ENCODE measurements at regions not wholly inside any gene's neighbourhood (a gene's known extent, or its start where the extent isn't known, plus 50 kb on each side); places are given as distances from the start of the nearest gene placed in this dataset.
A peak's percentile ranks its signal among the peaks of the same experiment; 100 is the strongest.

DNA sequence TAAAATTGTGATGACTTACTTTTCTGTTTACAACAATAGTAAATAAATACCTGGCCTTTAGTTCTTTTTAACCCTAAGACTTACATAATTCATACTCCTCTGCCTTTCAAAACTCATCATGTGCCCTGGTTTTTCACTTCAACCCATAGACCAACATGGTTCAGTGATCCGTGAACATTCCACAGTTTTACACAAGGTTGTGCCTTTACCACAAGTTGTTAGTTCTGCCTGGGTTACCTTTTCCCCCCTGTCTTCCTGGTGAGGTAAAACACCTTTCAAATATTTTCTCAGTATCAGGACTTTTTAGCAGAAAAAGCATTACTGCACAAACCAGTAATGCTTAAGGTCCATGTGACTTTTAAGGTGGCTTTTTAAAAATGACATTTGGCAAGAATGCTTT, 1466.4 kb downstream of the PLA2G4A start:
- Histone ChIP-seq H3K4me1 (ENCODE audit: control insufficient read depth in 5 of 5, insufficient read depth in 5 of 5, low read length in 5 of 5) (no peaks in the 10 kb centered on the region), H3K27me3 (ENCODE audit: control insufficient read depth in 3 of 3, insufficient read depth in 3 of 3, low read length in 2 of 3) (no peaks in the 10 kb centered on the region), H3K36me3 (ENCODE audit: control insufficient read depth in 4 of 4, insufficient read depth in 4 of 4, low read length in 4 of 4) (no peaks in the 10 kb centered on the region), H3K9ac (ENCODE audit: insufficient read depth in 1 of 2, low read length in 2 of 2) (no peak overlapping the region), H3K9me3 (ENCODE audit: control insufficient read depth in 4 of 4, insufficient read depth in 3 of 4, low read length in 3 of 4) (no peaks in the 10 kb centered on the region), H3K4me3 (no peak overlapping the region), H3K27ac (ENCODE audit: low read depth in 1 of 2, low read length in 1 of 2) (no peak overlapping the region)
- TF ChIP-seq, protein P1, sequence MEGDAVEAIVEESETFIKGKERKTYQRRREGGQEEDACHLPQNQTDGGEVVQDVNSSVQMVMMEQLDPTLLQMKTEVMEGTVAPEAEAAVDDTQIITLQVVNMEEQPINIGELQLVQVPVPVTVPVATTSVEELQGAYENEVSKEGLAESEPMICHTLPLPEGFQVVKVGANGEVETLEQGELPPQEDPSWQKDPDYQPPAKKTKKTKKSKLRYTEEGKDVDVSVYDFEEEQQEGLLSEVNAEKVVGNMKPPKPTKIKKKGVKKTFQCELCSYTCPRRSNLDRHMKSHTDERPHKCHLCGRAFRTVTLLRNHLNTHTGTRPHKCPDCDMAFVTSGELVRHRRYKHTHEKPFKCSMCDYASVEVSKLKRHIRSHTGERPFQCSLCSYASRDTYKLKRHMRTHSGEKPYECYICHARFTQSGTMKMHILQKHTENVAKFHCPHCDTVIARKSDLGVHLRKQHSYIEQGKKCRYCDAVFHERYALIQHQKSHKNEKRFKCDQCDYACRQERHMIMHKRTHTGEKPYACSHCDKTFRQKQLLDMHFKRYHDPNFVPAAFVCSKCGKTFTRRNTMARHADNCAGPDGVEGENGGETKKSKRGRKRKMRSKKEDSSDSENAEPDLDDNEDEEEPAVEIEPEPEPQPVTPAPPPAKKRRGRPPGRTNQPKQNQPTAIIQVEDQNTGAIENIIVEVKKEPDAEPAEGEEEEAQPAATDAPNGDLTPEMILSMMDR (IDR thresholded peaks at IDR 0.05; ENCODE audit: control extremely low read depth, extremely low read depth), result no peak
- ATAC-seq (ENCODE audit: insufficient read depth, low FRiP score), result no peak
- DNase-seq, result no peak
- 93 to 97% methylated on average over 1 of the region's 1 CpG for WGBS, 2 donors

DNA sequence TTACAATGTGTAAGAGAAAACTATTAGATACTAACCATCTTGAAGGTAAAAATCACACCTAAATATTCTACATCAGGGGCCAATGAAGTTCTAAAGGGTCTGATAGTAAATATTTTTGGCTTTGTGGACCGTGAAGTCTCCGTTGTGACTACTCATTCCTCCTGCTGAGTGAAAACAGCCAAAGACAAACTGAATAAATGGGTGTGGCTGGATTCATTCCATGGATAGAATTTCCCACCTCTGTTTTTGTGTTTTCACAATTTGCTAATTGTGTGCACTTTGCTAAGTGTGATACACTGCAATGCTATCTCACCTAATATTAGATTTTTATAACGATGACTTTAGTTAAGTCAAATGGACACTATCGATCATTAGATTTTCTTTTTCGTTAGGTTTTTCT, 1474.0 kb downstream of the PLA2G4A start:
- Histone ChIP-seq H3K27ac (ENCODE audit: low read depth in 1 of 2, low read length in 1 of 2) (no peak overlapping the region), H3K9ac (ENCODE audit: insufficient read depth in 1 of 2, low read length in 2 of 2) (no peak overlapping the region), H3K4me3 (no peak overlapping the region), H3K27me3 (ENCODE audit: control insufficient read depth in 3 of 3, insufficient read depth in 3 of 3, low read length in 2 of 3) (no peaks in the 10 kb centered on the region), H3K9me3 (ENCODE audit: control insufficient read depth in 4 of 4, insufficient read depth in 3 of 4, low read length in 3 of 4) (no peaks in the 10 kb centered on the region), H3K4me1 (ENCODE audit: control insufficient read depth in 5 of 5, insufficient read depth in 5 of 5, low read length in 5 of 5) (no peaks in the 10 kb centered on the region), H3K36me3 (ENCODE audit: control insufficient read depth in 4 of 4, insufficient read depth in 4 of 4, low read length in 4 of 4) (no peaks in the 10 kb centered on the region)
- 82 to 83% methylated on average over 5 of the region's 5 CpGs for WGBS, 2 donors
- no peak for DNase-seq
- TF ChIP-seq, protein P1 (IDR thresholded peaks at IDR 0.05; ENCODE audit: control extremely low read depth, extremely low read depth), result no peak
- ATAC-seq (ENCODE audit: insufficient read depth, low FRiP score), result no peak

DNA sequence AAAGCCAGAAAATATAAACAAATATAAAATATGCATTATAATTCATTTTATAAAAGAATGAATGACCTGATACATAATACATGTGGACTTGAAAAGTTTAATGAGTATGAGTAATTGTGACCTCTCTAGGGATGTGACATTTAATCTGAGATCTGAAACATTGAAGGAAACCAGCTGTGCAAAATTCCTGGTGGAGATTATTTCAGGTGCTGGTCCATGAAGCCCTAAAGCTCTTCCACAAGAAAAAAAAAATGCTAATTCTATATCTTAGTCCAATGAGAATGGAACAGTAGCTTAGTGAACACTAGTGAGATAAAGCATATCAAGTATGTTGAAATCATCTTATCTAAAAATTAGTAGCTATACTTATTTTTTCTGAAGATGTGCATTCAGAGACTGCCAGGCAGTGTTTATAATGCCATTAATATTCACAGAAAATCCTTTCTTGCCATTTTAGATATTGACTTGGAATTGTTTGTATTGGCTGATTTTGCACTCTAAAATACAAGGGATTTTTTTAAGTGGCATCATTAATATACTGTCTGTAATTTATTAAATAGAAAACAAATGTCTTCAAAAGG, 1485.9 kb downstream of the PLA2G4A start:
- H3K36me3 ChIP-seq (ENCODE audit: control insufficient read depth in 4 of 4, insufficient read depth in 4 of 4, low read length in 4 of 4), result no peaks in the 10 kb centered on the region
- H3K4me1 ChIP-seq (ENCODE audit: control insufficient read depth in 5 of 5, insufficient read depth in 5 of 5, low read length in 5 of 5), result no peaks in the 10 kb centered on the region
- no peak overlapping the region for H3K27ac ChIP-seq (ENCODE audit: low read depth in 1 of 2, low read length in 1 of 2)
- no peak overlapping the region for H3K9ac ChIP-seq (ENCODE audit: insufficient read depth in 1 of 2, low read length in 2 of 2)
- DNase-seq (no peak), ATAC-seq (ENCODE audit: insufficient read depth, low FRiP score) (no peak)
- no peaks in the 10 kb centered on the region for H3K9me3 ChIP-seq (ENCODE audit: control insufficient read depth in 4 of 4, insufficient read depth in 3 of 4, low read length in 3 of 4)
- H3K27me3 ChIP-seq (ENCODE audit: control insufficient read depth in 3 of 3, insufficient read depth in 3 of 3, low read length in 2 of 3), result no peaks in the 10 kb centered on the region
- TF ChIP-seq, protein P1 (IDR thresholded peaks at IDR 0.05; ENCODE audit: control extremely low read depth, extremely low read depth), result no peak
- H3K4me3 ChIP-seq, result no peak overlapping the region

DNA sequence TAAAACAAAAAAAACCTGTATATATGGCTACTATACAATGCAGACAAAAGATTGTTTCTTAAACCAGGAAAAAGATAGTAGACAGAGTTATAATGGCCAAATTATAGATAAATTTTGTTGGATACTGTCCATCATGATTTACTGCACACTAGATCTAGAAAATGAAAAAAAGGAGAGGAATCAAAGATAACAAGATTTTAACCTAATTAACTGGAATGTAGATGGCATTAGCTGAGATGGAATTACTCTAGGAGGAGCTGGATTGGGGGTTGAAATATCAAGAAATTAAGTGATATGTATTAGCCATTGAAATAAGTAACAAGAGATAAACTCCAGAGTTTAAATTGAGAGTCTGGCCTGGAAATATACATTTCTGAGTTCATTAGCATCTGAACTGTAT, 1489.1 kb downstream of the PLA2G4A start:
- no peak for ATAC-seq (ENCODE audit: insufficient read depth, low FRiP score)
- H3K4me3 ChIP-seq, result no peak overlapping the region
- H3K27ac ChIP-seq (ENCODE audit: low read depth in 1 of 2, low read length in 1 of 2), result no peak overlapping the region
- H3K27me3 ChIP-seq (ENCODE audit: control insufficient read depth in 3 of 3, insufficient read depth in 3 of 3, low read length in 2 of 3), result no peaks in the 10 kb centered on the region
- TF ChIP-seq, protein P1 (IDR thresholded peaks at IDR 0.05; ENCODE audit: control extremely low read depth, extremely low read depth), result no peak
- H3K9me3 ChIP-seq (ENCODE audit: control insufficient read depth in 4 of 4, insufficient read depth in 3 of 4, low read length in 3 of 4), result no peaks in the 10 kb centered on the region
- H3K4me1 ChIP-seq (ENCODE audit: control insufficient read depth in 5 of 5, insufficient read depth in 5 of 5, low read length in 5 of 5), result no peaks in the 10 kb centered on the region
- H3K36me3 ChIP-seq (ENCODE audit: control insufficient read depth in 4 of 4, insufficient read depth in 4 of 4, low read length in 4 of 4), result no peaks in the 10 kb centered on the region
- no peak overlapping the region for H3K9ac ChIP-seq (ENCODE audit: insufficient read depth in 1 of 2, low read length in 2 of 2)
- peak in 2 of 3 donors; percentile 1 for DNase-seq
